T-helper 9 cell (primary cell): ENCODE measurements at regions not wholly inside any gene's neighbourhood (a gene's known extent, or its start where the extent isn't known, plus 50 kb on each side); places are given as distances from the start of the nearest gene placed in this dataset.

ENCODE experiments used
- DNase-seq: peaks from one replicate; pipeline ENCODE4 v3.0.0-alpha.2; 2020

DNA sequence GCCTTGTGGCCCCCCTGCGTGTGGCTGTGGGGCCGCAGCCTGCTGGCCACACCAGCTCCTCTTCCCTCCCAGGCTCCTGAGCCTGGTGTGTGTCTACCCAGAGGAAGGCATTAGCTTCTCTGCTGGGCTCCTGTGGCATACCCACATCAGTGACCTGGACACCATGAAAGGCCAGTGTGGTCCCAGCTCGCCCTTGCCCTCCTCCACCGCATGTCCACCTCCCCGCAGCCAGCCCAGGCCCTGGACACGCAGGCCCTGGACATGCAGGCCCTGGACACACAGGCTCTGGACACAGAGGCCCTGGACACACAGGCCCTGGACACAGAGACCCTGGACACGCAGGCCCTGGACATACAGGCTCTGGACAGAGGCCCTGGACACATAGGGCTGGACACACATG, 153.4 kb upstream of the PPP1R26 start:
- no peak for DNase-seq

DNA sequence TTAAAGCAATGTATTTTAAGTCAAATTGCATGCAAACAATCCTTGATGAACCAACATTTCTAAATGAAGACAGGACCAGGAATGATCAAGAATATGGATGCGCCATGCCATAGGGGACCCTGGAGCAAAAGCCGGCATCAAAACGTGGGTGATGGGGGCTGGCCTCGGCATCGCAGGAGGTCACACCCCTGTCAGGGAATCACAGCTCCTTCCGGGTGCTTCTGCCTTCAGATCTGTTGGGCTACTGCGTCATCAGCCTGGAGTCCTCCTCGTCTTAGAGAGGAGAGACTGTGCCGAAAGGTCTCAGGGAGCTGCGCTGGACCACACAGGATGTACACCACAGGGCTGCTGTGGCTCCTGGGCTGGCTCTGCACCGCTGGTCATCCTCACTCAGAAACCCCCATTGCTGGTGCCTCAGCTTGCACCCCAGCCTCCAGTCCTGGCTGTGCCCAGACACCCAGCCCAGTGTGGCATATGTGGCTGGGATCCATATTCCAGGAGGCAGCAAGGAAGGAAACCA, 152.9 kb upstream of the PPP1R26 start:
- DNase-seq = no peak

DNA sequence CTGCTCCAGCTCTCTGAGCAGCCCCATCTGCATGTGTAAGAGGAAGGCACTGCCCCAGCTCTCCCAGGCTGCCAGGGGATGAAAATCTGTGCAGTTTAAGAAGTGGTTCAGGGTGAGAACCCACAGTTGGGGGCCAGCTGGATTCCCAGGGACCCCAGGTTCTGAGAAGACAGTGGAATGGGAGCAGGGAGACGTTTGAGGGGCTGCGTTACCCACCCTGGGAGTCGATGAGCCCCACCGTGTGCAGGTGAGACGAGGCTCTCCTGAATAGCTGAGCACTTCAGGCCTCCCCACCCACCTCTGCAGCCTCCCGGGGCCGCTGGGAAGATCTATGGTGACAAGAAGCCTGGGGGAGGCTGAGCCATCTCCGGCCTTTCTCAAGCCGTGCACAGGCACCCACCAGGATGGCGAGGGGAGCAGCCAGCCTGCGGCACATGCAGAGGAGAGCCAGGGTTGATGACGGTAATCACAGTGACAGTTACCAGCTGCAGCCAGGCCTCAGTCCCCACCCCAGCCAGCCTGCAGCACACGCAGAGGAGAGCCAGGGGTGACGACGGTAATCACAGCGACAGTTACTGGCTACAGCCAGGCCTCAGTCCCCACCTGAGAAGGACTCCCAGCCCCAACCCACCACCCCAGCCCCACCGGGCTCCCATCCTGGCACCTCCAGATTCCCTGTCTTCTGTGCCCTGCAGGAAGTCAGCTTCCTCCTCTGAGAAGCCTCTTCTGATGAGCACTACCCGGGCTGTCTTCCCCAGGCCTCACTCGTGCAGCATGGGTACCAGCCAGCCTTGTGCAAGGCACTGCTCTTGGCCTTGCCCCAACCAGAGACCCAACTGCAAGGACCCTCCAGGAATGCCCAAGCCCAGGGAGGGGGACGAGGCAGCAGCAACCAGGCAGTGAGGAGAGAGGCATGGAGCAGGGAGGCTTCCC, 150.8 kb upstream of the PPP1R26 start:
- DNase-seq = no peak

DNA sequence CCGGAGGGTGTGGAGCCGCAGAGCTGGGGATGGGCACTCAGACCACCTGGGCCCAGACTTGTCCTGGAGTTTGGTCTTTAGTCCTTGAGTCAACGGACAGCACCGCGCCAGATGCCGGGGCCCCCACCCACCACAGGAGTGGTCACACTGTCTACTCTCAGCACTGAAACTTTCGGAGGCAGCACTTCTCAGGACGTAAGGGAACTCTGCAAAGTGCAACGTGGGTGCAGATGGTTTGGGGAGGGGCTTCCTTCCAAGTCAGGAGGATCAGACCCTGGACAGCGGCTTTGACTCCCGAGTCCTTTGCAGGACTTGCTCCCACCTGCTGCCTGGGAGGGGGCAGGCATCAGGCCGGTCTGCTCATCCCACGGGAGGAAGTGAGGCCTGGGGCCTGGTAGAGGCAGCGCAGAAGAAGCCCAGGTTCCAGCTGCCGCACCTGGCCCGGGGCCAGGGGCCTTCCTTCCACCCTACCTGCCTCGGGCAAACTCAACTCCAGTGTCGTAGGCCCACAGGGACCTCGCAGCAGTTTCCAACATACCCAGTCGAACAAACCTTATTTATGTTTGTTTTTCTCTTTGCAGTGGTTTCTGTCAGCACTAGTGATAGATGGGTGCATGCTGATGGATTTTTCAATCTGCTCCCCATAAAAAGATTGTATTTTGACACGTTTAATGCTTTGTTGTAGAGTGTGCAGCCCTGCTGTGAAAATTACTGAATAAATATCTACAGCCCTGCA, 149.8 kb upstream of the PPP1R26 start:
- DNase-seq = no peak

DNA sequence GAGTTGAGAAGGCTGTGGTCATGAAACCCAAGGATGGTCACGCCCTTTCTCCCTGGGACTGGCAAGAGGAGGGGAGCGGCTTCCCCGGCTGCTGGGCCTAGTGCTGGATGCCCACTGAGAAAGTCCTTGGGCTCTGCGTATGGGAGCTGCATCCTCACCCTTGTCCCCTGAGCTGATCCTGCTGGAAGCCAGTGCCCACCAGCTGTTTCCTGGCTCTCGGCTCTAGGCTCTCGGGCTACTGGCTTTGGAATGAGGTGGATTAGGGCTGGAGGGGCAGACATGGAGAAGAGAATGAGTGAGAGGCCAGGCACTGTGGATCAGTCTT, 149.3 kb upstream of the PPP1R26 start:
- DNase-seq = no peak

DNA sequence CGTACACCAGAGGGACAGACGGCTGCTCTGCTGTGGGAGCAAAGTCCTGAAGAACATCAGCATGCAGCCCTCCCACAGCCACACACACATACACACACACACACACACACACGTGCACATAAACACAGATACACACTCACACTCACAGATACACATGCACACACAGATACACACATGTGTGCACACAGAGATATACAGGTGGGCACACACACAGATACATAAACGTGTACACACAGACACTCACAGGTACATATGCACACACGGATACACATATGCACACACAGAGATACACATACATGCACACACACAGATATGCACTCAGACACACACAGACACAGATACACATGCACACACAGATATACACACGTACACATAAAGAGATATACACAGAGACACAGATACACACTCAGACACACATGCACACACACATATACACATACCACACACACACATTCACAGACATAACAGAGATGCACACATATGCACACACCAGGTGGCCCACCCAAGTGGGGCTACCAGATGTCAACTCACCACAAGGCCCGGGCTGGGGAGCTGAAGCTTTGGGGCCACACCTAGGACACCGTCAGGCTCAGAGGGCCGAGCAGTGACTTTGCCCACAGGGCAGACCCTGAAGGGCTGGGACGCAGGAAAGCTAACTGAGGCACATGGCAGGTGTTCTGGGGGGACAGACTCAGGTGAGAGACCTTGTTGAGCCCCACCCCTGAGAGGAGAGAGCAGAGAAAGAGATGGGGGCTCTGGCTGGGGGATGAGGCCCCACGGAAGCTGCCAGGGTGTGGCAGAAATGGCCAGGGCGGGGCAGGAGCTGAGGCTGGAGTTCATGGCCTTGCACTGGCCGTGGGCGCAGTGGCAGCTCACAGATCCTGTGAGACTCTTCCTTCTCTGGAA, 148.6 kb upstream of the PPP1R26 start:
- no peak for DNase-seq

DNA sequence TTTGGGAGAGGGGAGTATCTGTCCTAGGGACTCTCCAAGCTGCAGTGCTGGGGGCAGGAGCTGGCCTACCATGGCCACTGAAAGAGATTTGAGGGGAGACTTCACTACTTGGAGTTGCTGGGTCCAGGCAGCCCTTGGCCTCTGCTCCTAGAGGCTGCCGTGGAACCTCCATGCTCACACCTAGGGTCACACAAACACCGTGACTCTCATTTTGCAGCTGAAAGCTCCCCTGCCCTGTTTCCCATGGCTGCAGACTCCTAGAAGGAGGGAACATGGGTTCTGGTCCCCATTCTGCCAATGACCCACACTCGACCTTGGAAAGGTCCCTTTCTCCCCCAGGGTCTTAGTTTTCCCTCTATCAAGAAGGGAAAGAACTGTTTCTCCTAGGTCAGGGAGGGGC, 147.1 kb upstream of the PPP1R26 start:
- DNase-seq = no peak

DNA sequence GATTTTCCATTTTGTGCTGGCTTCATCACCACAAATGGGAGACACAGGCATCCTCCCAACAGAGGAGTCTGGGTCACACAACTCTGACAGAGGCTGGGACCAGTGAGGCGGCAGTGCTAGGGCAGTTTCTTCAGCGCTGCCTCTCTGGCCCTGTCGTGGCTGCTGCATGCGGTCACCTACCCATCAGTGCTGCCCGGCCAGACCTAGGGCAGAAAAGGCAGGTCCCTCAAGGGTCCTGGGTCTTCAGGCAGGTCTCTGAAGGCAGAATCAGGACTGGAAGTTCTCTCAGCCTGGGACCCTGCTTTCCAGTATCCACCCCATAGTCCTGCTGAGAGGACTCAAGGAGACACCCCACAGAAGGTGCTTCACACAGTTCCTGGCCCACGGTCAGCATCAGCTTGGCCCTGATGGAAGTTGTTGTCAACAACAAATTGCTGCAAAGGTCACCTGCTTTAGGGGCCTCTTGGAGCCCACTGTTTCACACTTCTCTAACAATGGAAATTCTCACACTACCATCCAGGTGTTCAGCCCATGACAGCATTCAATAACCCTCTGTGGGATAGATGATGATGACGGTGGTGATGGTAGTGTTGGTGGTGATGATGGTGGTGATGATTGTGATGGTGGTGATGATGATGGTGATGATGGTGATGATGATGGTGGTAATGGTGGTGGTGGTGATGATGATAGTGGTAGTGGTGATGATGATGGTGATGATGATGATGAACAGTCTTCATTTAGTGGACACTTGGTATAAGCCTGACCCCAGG, 146.4 kb upstream of the PPP1R26 start:
- no peak for DNase-seq

DNA sequence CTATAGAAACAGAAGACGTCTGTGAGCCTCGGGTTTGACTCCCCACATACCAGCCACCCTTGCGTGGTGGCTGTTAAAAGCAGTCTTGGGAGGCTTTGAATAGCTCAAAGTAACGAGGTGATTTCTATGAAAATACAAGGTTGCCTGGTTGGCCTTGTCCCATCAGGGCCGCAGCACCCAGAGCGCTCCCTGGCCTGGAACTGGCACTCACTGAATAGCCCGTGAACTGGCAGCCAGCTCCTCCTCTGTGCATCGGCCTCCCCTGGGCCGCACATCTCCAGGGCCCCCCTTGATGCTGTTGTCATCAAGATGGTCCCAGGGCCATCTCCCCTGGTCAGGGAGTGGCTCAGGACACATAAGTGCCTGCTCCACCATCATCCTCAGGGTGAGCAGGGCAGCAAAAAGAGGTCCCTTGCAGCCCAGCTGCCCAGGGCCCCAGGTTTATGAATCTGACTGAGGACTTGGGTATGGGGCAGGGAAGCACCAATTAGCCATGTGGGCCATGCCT, 144.6 kb upstream of the PPP1R26 start:
- DNase-seq = no peak

DNA sequence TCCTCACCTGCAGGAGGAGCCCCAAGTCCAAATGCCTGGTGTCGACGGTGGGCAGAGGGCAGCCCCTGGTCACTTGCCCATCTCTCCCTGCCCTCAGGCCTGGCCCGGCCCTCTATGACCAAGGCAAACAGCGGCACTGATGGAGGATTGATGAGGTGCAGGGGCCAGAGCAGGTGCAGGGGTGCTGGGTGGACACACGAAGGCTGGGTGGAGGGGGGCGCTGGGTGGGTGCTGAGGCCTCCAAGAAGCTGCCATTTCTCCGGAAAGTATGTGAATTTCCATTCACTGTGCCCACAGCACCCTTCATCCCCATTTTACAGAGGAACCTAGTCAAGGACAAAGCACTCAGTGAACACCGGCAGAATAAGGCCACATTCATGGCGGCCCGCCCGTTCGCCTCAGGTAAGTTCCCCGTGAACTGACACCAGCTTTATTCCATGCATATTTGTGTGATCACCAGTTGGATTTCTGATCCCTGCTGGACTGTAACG, 143.8 kb upstream of the PPP1R26 start:
- DNase-seq = no peak

DNA sequence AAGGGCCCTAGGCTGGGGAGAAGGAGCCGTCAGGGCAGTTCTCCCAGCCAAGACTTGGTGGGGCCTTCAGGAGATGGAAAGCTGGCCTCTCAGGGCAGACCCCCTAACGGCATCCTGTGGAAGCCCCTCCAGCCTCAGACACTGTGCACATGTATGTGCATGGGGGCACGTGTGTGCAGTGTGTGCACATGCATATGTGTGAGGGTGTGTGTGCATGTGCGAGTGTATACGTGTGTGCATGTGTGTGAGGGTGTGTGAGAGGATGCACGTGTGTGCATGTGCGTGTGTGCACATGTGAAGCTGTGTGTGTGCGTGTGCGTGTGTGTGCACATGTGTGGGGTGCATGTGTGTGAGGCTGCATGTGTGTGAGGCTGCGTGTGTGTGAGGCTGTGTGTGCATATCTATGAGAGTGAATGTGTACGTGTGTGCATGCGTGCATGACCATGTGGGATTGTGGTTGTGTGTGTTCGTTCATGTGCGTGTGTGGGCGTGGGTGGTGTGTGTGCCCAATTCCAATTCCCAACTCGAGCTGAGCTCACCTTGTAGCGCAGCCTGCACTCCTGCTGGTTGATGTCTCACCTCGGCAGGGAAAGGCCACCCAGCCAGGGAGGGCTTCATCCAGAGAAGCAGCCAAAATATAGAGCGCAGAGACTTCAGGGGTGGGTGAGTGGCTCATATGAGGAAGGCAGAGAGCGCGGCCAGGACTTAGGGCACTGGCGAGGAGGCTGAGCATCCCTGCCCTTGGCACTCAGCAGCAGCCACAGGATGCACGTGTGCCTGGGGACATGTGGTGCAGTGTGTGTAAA, 142.7 kb upstream of the PPP1R26 start:
- DNase-seq = no peak

DNA sequence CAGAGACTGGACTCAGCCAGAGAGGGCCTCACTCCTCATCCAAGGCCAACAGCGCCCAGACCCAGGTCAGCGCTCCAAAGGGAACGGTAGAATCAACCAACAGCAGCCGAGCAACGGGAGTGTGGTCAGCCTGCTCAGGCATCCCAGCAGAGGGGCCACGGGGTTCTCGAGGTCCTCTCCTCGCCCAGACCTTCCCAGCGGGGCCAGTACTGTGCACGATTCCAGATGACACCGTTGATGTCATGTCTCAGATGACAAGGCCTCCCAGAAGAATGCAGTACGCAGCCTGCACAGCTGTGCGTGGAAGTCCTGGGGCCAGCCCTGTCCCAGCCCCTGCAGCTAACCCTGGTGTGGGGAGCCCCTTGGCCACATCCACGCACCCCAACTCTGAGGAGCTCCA, 141.0 kb upstream of the PPP1R26 start:
- no peak for DNase-seq

DNA sequence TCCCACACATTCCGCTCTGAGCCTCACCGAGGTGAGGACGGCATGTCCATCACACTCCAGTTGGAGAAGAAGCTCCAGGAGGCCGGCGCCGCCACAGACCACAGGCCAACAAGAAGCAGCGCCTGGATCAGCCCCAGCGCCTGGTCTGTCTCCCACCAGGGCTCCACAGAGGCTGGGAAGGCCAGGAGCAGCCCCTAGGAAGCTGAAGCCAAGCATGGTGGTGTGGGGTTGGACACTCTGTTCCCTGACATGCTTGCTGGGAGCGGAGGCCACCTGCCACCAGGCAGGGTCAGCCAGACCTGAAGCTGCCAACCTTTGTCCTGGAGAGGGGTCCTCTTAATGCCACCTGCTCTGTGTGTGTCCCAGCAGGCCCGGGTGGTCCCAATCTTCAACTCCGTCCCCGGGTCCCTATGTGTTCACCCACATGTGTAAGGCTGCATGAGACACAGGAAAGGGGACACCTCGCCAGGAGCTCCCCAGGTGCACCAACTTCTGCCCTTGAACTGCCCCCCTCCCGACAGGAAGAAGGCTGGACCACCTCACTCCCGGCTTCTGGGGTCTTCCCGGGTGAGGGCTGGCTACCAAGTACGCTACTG, 140.1 kb upstream of the PPP1R26 start:
- no peak for DNase-seq

DNA sequence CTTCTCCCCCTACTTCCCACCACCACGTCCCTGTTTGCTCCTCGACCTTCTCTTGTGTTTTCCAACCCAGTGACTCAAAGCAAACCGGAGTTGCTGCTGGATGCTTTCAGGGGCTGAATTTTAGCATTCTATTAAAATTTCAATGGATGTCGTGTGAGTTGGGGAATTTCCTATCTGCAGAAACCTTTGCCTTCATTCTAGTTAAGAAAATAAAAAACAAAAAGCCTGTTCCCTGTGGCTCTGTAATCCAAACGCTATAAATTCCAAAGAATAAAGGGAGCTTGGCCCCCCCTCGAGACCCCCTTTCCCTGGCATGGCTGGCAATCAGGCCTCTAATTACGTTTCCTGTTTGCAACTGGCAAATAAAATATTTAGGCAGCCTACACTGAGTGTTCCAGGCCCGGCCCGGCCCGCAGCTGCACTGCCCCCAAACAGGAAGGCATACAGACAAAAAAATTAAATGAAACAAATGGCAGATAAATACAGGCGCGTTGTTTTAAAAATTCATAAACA, 139.4 kb upstream of the PPP1R26 start:
- no peak for DNase-seq

DNA sequence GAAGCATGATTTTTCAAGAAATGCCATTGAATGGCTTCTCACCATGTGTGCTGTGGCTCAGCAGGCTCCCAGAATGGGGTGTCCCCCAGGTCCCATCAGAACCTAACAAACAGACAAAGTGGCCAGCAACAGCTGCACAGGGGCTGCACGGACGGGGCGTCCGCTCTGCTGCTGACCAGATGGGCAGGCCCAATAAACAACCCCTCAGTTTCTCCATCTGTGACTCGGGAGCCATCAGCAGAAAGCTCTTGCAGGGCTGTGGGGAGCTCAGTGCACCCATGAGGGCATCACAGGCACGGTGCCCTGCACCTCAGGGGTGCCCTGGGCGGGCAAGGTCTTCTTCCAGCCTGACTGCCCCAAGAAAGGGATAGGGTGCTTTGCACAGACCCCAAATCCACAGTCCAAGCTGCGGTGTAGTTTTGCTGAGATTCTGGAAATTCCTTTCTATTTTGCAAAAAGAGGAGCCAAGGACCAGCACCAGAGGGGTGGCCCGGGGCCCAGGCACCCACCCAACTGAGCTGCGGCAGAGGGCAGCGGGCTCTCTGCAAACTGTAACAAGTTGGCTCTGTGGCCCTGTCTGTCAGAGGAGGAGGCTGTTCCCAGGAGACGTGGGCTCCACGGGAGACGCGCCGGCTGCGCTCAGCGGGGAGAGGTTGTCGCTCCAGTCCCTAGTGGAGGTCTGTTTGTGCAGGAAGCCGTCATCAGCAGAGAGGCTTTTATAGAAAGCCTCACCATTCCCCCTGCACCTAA, 138.7 kb upstream of the PPP1R26 start:
- no peak for DNase-seq

DNA sequence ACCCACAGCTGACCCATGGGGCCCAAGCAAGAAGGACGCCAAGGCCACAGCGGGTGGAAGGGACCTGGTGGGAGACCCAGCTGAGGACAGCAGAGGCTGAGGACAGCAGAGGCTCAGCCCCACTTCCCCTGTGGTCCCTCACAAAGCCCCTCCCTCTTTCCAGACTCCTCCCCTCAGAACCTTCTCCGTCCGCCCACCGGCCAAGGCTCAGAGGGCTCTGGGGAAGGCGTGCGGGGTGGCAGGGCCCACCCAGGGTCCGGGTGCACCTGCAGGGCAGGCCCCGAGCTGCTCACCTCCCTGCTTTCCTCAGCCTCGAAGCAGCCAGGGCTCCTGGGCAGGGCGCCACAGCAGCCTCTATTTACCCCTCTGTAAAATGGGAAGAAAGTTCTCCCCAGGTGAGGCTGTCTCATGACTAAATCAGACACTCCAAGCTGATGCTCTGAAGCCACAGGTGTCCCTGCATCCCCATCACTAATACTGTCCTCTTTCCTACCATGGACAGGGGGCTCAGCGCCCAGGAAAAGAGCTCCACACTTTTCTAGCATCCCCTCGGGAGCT, 137.9 kb upstream of the PPP1R26 start:
- DNase-seq = no peak

DNA sequence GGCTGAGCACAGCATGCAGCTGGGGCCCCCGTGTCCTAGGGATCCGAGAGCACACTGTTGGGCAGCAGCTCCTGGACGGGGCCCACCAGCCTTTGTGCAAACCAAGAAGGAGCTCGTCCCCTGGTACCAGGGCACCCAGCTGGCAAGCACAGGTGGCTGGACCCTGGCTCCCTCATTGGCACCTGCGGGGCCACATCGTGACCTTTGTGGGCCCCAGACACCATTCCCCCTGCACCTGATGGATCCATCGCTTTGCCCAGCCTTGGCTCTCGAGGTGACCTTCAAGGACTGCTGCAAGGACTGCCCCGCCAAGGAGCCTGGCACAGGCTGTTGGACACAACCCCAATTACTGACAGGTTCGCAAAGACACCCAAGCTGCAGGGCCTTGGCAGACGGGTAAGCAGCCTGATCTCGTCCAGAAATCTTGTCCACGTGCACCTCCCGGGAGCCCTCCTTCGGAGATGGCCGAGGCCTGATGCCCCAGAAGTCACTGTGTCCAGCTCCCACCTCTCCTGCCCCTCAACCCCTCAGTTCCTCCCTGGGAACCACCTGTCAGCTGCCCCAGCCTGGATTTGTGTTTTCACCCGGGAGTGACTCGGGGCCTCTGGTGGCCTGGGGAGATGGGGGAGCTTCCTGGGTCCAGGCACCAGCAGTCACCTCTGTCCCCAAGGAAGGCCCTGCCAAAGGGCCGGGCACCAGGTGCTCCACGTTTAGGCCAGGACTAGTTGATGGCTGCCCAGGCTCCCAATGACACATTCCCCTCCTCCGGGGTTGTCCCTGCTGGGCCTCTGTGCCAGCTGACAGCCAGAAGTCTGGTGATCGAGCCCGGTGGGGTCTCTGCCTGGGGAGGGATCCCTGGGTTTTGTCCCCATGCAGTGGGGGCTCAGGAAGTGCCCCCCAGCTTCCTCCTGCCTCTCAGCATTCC, 137.1 kb upstream of the PPP1R26 start:
- DNase-seq = no peak

DNA sequence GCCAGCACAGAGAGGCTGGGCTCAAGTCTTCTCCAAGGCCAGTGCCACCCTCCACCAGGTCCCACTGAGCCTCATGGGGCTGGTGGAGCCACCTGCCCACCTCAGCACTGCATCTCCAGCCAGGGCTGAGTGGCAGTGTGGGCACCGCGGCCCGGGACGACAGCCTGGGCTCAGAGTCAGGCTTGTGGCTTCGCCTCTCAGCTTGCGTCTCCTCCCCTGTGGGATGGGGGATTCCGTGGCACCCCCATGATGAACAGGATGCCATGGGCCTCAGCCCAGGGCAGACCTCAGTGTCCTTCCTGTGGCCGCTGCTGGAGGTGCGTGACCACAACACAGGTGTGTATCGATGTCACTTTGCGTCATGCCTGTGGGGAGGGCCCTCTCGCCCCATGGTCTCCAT, 136.4 kb upstream of the PPP1R26 start:
- DNase-seq = no peak
